Activated B cell treated with CpG ODN at 0.5 μM for 24 hours (primary cell): ENCODE measurements at regions not wholly inside any gene's neighbourhood (a gene's known extent, or its start where the extent isn't known, plus 50 kb on each side); places are given as distances from the start of the nearest gene placed in this dataset.

ENCODE experiments used
- ATAC-seq: fragments of 200-7000 bp; cut with Tn5 transposase; one replicate; pipeline ENCODE4 v1.10.0; 2021; ENCODE audit warnings: low read depth, mild to moderate bottlenecking, moderate library complexity
- CTCF ChIA-PET: fragments of 350-600 bp; sonication (Branson Sonifier 250); formaldehyde crosslinking; loops from one replicate; lab custom pipeline; 2021; ENCODE audit warnings: antibody characterized with exemption; lab: Charles Lee
- POLR2A ChIA-PET: fragments of 350-600 bp; sonication (Branson Sonifier 250); formaldehyde crosslinking; loops from one replicate; lab custom pipeline; 2021; ENCODE audit warnings: antibody characterized with exemption; lab: Charles Lee
- DNase-seq: peaks from one replicate; pipeline ENCODE4 v3.0.0; 2022
- H3K27ac Mint-ChIP-seq: one replicate; pipeline ENCODE4 v1.8.0; 2020; ENCODE audit warnings: mixed read lengths
- H3K27me3 Mint-ChIP-seq: one replicate; pipeline ENCODE4 v1.8.0; 2021; ENCODE audit warnings: mixed read lengths
- H3K36me3 Mint-ChIP-seq: one replicate; pipeline ENCODE4 v1.8.0; 2021; ENCODE audit warnings: low read depth, mixed read lengths
- H3K4me1 Mint-ChIP-seq: one replicate; pipeline ENCODE4 v1.8.0; 2021; ENCODE audit warnings: mixed read lengths
- H3K4me3 Mint-ChIP-seq: one replicate; pipeline ENCODE4 v1.8.0; 2020; ENCODE audit warnings: mild to moderate bottlenecking, mixed read lengths
- H3K9me3 Mint-ChIP-seq: one replicate; pipeline ENCODE4 v1.8.0; 2020; ENCODE audit warnings: mixed read lengths
- CTCF ChIP-seq: fragments of 200-600 bp; IDR thresholded peaks from one replicate; pipeline ENCODE4 v1.8.0; 2022; ENCODE audit warnings: antibody characterized with exemption, mild to moderate bottlenecking
- intact Hi-C: fragments of 100-400 bp; cut with micrococcal nuclease; formaldehyde crosslinking; loops from one replicate; pipeline ENCODE4 v1.15.1; 2024

GRCh38 chr12:92581604-92582003 lies 121.2 kb upstream of the PLEKHG7 start:
- H3K4me3 Mint-ChIP-seq, result no peak overlapping the region
- H3K36me3 Mint-ChIP-seq, result no peaks in the 10 kb centered on the region
- H3K4me1 Mint-ChIP-seq, result peaks cover 11% of the 10 kb centered on the region
- no peaks in the 10 kb centered on the region for H3K9me3 Mint-ChIP-seq
- H3K27ac Mint-ChIP-seq, result no peak overlapping the region
- intact Hi-C loops, result no loop called here
- no peak for TF ChIP-seq CTCF
- DNase-seq (no peak), ATAC-seq (no peak)
- POLR2A ChIA-PET, result no interaction called here
- no peaks in the 10 kb centered on the region for H3K27me3 Mint-ChIP-seq
- CTCF ChIA-PET, result no interaction called here

- CTCF ChIA-PET, result interaction anchor here (0.9 to 2.0 kb wide), 7 partner anchors 12 to 1527 kb away, joined by 3 to 9 read pairs (median 4); no protein-coding TSS in a partner anchor
- DNase-seq (no peak), ATAC-seq (no peak)
- H3K9me3 Mint-ChIP-seq, result no peaks in the 10 kb centered on the region
- H3K27ac Mint-ChIP-seq, result no peak overlapping the region
- H3K4me3 Mint-ChIP-seq, result no peak overlapping the region
- no peaks in the 10 kb centered on the region for H3K27me3 Mint-ChIP-seq
- intact Hi-C loops, result loop anchor here (1.0 to 2.0 kb wide), 4 partner anchors 18 to 1528 kb away; no protein-coding TSS in a partner anchor
- peaks cover 6% of the 10 kb centered on the region for H3K4me1 Mint-ChIP-seq
- no peak for TF ChIP-seq CTCF
- H3K36me3 Mint-ChIP-seq, result no peaks in the 10 kb centered on the region
- POLR2A ChIA-PET, result no interaction called here
These were observed 127.7 kb upstream of the PLEKHG7 start for GRCh38 chr12:92574911-92575570.

- H3K9me3 Mint-ChIP-seq, result no peaks in the 10 kb centered on the region
- TF ChIP-seq CTCF, result no peak
- H3K4me1 Mint-ChIP-seq, result peaks cover 6% of the 10 kb centered on the region
- intact Hi-C loops, result loop anchor here (1.0 to 2.0 kb wide), 3 partner anchors 19 to 1529 kb away; no protein-coding TSS in a partner anchor
- no peak overlapping the region for H3K4me3 Mint-ChIP-seq
- no peaks in the 10 kb centered on the region for H3K36me3 Mint-ChIP-seq
- ChIA-PET CTCF (interaction anchor here (0.6 to 2.0 kb wide), 9 partner anchors 34 to 1528 kb away, joined by 3 to 9 read pairs (median 4); no protein-coding TSS in a partner anchor), POLR2A (no interaction called here)
- H3K27ac Mint-ChIP-seq, result no peak overlapping the region
- no peak for DNase-seq
- ATAC-seq, result no peak
- H3K27me3 Mint-ChIP-seq, result no peaks in the 10 kb centered on the region
These were observed 128.6 kb upstream of the PLEKHG7 start for GRCh38 chr12:92574051-92574783.

GRCh38 chr12:92573104-92573503 lies 129.7 kb upstream of the PLEKHG7 start:
- Mint-ChIP-seq H3K27ac (no peak overlapping the region), H3K36me3 (no peaks in the 10 kb centered on the region), H3K27me3 (no peaks in the 10 kb centered on the region), H3K9me3 (no peaks in the 10 kb centered on the region), H3K4me3 (no peak overlapping the region), H3K4me1 (peaks cover 8% of the 10 kb centered on the region)
- ATAC-seq (no peak), DNase-seq (no peak)
- CTCF ChIA-PET, result interaction anchor here (1.1 kb wide), 1 partner anchor 76 kb away, joined by 3 read pairs; no protein-coding TSS in a partner anchor
- intact Hi-C loops, result no loop called here
- POLR2A ChIA-PET, result interaction anchor here (0.6 to 5.7 kb wide), 3 partner anchors 128 to 805 kb away, joined by 4 to 126 read pairs (median 9); partner anchors contain the start of gene BTG1
- no peak for TF ChIP-seq CTCF
